ENCODE measurements at regions not wholly inside any gene's neighbourhood (a gene's known extent, or its start where the extent isn't known, plus 50 kb on each side); places are given as distances from the start of the nearest gene placed in this dataset.

- ChIA-PET CTCF (ENCODE audit: unreplicated experiment) (no interaction called here), POLR2A (interaction anchor here (0.6 kb wide), 1 partner anchor 1979 kb away, joined by 3 read pairs; no protein-coding TSS in a partner anchor)
- H3K9me2 ChIP-seq (ENCODE audit: insufficient read depth, low read length), result no peaks in the 10 kb centered on the region
- intact Hi-C loops (cut with micrococcal nuclease; ENCODE audit: unreplicated experiment), result no loop called here
- H3K9me3 ChIP-seq (ENCODE audit: low read length), result no peaks in the 10 kb centered on the region
- no peak overlapping the region for H3K4me3 ChIP-seq (ENCODE audit: low read depth, low read length, poor library complexity, severe bottlenecking)
- no peaks in the 10 kb centered on the region for H3K36me3 ChIP-seq (ENCODE audit: insufficient read depth, low read length)
- TF ChIP-seq EZH2phosphoT487 (IDR thresholded peaks at IDR 0.05; ENCODE audit: borderline replicate concordance, low read depth, low read length), result no peak
- TF ChIP-seq, protein P1, sequence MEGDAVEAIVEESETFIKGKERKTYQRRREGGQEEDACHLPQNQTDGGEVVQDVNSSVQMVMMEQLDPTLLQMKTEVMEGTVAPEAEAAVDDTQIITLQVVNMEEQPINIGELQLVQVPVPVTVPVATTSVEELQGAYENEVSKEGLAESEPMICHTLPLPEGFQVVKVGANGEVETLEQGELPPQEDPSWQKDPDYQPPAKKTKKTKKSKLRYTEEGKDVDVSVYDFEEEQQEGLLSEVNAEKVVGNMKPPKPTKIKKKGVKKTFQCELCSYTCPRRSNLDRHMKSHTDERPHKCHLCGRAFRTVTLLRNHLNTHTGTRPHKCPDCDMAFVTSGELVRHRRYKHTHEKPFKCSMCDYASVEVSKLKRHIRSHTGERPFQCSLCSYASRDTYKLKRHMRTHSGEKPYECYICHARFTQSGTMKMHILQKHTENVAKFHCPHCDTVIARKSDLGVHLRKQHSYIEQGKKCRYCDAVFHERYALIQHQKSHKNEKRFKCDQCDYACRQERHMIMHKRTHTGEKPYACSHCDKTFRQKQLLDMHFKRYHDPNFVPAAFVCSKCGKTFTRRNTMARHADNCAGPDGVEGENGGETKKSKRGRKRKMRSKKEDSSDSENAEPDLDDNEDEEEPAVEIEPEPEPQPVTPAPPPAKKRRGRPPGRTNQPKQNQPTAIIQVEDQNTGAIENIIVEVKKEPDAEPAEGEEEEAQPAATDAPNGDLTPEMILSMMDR (conservative IDR thresholded peaks at IDR 0.05; ENCODE audit: low read length), result no peak
- no peak overlapping the region for H3K27ac ChIP-seq (ENCODE audit: low read depth, low read length, poor library complexity, severe bottlenecking)
- no peak for DNase-seq (ENCODE audit: low spot score)
- no peaks in the 10 kb centered on the region for H3K79me2 ChIP-seq (ENCODE audit: insufficient read depth, low read depth, low read length)
- H3K4me2 ChIP-seq (ENCODE audit: low read length), result no peak overlapping the region
- no peaks in the 10 kb centered on the region for H3K4me1 ChIP-seq (ENCODE audit: insufficient read depth, low read length, poor library complexity, severe bottlenecking)
- BruUV-seq (replicated peaks), result no TSS peak
- no peaks in the 10 kb centered on the region for H4K20me1 ChIP-seq (ENCODE audit: insufficient read depth, low read length)
- H2AFZ ChIP-seq (ENCODE audit: low read length), result no peak overlapping the region
These were observed 299.4 kb downstream of the TCERG1L start for GRCh38 chr10:131011936-131012640.

DNA sequence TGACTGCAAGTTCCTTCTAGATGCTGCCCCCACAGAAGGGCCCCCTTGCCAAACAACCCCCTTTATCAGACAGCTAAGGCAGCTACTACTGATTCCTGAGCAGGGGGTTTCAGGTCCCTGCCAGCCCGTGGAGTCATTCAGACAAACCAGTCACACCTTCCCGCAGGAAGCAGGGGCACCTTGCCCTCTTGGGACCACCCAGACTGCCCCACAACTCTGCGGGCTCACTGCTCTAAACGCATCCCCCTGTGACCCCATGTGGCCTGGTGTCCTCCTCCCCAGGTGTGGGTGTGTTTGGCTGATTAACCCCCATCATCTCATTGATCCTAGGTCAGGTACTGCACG, 298.9 kb downstream of the TCERG1L start:
- no peak for TF ChIP-seq EZH2phosphoT487 (IDR thresholded peaks at IDR 0.05; ENCODE audit: borderline replicate concordance, low read depth, low read length)
- TF ChIP-seq, protein P1 (conservative IDR thresholded peaks at IDR 0.05; ENCODE audit: low read length), result no peak
- H3K27ac ChIP-seq (ENCODE audit: low read depth, low read length, poor library complexity, severe bottlenecking), result no peak overlapping the region
- H3K4me3 ChIP-seq (ENCODE audit: low read depth, low read length, poor library complexity, severe bottlenecking), result no peak overlapping the region
- POLR2A ChIA-PET, result no interaction called here
- DNase-seq (ENCODE audit: low spot score), result no peak
- no peaks in the 10 kb centered on the region for H3K36me3 ChIP-seq (ENCODE audit: insufficient read depth, low read length)
- H4K20me1 ChIP-seq (ENCODE audit: insufficient read depth, low read length), result no peaks in the 10 kb centered on the region
- BruUV-seq (replicated peaks), result no TSS peak
- no peaks in the 10 kb centered on the region for H3K4me1 ChIP-seq (ENCODE audit: insufficient read depth, low read length, poor library complexity, severe bottlenecking)
- CTCF ChIA-PET (ENCODE audit: unreplicated experiment), result no interaction called here
- no peaks in the 10 kb centered on the region for H3K79me2 ChIP-seq (ENCODE audit: insufficient read depth, low read depth, low read length)
- intact Hi-C loops (cut with micrococcal nuclease; ENCODE audit: unreplicated experiment), result no loop called here
- H3K4me2 ChIP-seq (ENCODE audit: low read length), result no peak overlapping the region
- H2AFZ ChIP-seq (ENCODE audit: low read length), result no peak overlapping the region
- no peaks in the 10 kb centered on the region for H3K9me3 ChIP-seq (ENCODE audit: low read length)
- H3K9me2 ChIP-seq (ENCODE audit: insufficient read depth, low read length), result no peaks in the 10 kb centered on the region

DNA sequence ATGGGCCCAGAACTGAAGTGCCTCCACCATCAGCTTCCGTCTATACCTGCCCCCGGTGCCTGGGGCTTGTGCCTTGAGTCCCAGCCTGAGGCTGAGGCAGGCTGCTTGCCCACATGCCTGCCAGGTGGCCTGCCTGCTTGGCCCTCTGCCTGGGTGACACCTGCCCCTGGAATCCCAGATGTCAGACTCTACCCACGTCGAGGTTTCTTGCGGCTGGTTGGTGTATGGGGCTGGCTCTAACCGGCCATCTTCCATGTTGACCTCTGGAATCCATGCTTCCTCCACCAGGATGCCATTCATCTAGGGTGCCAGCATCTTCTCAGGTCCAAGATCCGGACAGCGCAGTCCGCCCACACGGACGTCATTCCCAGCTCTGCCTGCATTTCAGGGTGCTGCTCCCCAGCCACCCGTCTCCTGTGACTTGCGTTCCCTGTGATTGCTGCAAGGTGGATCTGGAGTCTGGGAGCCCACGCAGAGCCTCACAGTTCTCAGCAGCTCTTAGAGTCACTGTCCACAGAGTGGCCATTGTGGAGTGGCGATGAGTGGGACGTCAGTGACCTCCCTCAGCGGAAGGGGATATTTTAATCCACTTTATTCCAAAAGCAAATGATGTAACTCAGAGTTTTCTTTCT, 298.1 kb downstream of the TCERG1L start:
- no peak overlapping the region for H3K4me2 ChIP-seq (ENCODE audit: low read length)
- no peak overlapping the region for H3K27ac ChIP-seq (ENCODE audit: low read depth, low read length, poor library complexity, severe bottlenecking)
- POLR2A ChIA-PET, result no interaction called here
- no peak for DNase-seq (ENCODE audit: low spot score)
- TF ChIP-seq, protein P1 (conservative IDR thresholded peaks at IDR 0.05; ENCODE audit: low read length), result no peak
- no peaks in the 10 kb centered on the region for H3K9me3 ChIP-seq (ENCODE audit: low read length)
- no peaks in the 10 kb centered on the region for H4K20me1 ChIP-seq (ENCODE audit: insufficient read depth, low read length)
- H3K4me3 ChIP-seq (ENCODE audit: low read depth, low read length, poor library complexity, severe bottlenecking), result no peak overlapping the region
- no peaks in the 10 kb centered on the region for H3K9me2 ChIP-seq (ENCODE audit: insufficient read depth, low read length)
- no peaks in the 10 kb centered on the region for H3K36me3 ChIP-seq (ENCODE audit: insufficient read depth, low read length)
- intact Hi-C loops (cut with micrococcal nuclease; ENCODE audit: unreplicated experiment), result no loop called here
- no TSS peak for BruUV-seq (replicated peaks)
- H2AFZ ChIP-seq (ENCODE audit: low read length), result no peak overlapping the region
- CTCF ChIA-PET (ENCODE audit: unreplicated experiment), result no interaction called here
- H3K79me2 ChIP-seq (ENCODE audit: insufficient read depth, low read depth, low read length), result no peaks in the 10 kb centered on the region
- H3K4me1 ChIP-seq (ENCODE audit: insufficient read depth, low read length, poor library complexity, severe bottlenecking), result no peaks in the 10 kb centered on the region
